GM18861 (cell line): ENCODE measurements at regions not wholly inside any gene's neighbourhood (a gene's known extent, or its start where the extent isn't known, plus 50 kb on each side); places are given as distances from the start of the nearest gene placed in this dataset.

Experiments
- ATAC-seq: cut with Tn5 transposase; IDR thresholded peaks from one replicate; pipeline ENCODE4 v1.9.1; 2021; ENCODE audit not compliant: unreplicated experiment

DNA sequence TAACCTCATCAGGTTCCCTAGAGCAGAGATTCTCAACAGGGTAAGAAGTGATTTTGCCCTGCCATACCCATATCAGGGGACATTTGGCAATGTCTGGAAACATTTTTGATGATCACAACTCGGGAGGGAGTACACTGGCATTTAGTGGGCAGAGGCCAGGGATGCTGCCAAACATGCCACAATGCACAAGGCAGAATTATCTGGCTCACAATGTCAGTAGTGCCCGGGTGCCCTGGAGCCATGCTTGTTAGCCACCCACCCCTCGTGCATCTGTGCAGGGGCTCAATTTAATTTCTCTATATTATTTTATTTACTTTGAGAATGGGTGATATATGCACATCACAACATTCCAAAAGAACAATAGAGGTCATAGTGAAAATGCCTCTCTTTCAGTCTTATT lies 82.0 kb upstream of the DHX15 start:
- ATAC-seq = no peak

DNA sequence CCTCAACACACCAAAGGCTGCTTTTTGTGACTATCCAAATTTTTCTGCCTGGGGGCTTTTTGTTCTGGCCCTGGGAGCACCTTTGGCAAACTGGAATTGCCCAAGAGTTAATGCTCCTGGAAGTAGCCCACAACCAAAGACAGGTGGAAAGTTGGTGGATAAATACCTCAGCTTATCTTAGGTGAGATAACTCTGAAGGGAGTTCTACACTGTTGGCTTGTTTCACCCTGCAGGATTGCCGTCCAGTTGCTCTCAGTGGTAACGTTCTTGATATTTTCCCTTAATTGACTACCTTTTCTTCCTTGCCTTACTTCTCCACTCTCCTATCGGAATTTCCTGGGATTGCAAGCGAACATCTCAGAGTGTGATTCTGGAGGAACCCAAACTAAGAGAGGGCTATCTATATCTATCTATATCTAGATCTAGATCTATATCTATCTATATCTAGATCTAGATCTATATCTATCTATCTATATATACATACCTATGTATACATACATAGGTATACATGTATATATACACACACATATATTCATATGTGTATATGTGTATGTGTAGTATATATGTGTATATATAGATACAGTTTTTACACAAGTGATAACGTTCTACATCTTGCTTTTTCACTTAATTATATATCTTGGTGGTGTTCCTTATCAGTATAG lies 82.6 kb upstream of the DHX15 start:
- ATAC-seq = no peak

DNA sequence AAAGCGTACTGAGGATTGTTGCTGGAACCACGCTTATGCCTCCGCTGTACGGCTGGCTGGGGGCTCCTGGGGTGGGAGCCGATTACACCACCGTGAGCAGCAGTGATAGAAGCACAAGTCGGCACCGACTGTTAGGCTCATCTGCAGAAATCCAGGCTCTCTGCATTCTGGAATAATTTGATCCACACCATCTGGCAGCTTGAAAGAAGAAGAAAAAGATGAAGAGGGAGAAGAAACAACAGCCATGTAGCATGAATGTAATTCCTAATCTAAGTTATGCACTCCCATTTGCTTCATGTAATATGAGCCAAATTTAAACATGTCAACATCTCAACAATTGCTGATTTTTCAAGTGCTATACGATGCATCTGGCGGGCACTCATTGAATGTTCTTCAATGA lies 84.6 kb upstream of the DHX15 start:
- ATAC-seq = no peak

DNA sequence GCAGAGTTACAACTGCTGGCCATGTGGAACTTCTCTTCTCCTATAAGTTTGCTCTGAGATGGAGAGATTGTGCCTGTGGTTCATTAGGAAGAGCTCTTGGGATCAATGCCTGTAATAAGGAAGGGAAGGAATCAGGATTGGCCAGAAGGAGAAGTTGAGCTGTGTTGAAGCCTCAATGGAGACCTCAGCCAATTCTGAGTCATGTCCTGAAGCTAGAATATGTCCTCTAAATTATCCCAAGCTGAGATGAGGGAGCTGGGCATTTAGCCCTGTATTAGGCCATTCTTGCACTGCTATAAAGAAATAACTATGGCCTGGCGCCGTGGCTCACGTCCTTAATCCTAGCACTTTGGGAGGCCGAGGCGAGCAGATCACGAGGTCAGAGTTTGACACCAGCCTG lies 85.4 kb upstream of the DHX15 start:
- no peak for ATAC-seq

DNA sequence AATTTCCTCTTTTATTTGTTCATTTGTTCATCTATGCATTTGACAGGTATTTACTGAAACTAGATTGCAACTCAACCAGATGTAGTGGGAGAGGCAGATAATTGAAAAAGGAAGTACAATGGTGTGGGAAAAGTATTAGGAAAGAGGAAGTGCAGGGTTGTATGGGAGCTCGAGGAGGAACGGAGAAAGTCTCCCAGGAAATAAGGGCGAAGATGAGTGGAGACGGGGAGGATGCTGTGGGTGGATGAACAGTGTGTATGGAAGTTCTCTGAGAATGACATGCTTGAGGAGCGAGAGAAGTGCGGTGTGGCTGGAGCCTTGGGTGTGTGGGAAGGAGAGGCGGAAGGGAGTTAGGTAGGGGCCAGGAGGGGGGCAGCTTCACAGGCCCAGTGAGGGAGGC lies 87.5 kb upstream of the DHX15 start:
- ATAC-seq = no peak

DNA sequence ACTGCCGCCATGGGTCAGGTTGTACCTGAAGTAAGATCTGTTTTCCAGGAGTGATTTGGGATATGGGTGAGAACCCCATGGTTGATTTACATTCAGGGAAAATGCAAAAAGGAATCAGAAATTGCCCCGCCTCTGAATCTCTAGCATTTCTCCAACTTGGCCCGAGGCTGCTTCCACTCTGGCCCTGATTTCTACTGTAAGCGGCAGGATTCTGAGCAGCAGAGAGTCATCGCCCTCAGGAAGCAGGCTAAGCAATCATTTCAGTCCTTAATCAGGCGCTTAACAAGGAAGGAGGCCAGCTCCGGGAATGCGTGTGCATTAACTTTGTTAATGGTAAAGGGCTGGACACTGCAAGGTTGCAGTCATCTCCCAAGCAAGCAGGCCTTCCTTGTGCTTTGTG lies 88.5 kb upstream of the DHX15 start:
- ATAC-seq = no peak

DNA sequence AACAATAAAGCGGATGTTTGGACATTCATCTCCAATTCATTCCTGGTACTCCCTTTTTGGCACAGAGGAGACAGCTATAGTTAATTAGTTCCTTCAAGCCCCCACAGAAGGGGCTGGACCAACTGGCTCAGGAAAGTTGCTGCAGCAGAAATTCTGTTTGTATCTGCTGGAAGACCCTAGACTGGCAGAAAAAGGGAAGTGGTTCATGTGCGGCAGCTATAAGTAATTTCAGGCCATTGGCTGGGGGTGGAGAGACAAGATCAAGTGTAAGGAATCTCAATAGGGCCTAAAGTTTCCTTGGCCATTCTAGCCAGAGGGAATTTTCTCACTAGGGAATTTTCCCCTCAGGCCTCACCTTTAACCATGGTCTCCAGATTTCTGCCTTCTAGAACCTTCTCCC lies 89.9 kb upstream of the DHX15 start:
- no peak for ATAC-seq

DNA sequence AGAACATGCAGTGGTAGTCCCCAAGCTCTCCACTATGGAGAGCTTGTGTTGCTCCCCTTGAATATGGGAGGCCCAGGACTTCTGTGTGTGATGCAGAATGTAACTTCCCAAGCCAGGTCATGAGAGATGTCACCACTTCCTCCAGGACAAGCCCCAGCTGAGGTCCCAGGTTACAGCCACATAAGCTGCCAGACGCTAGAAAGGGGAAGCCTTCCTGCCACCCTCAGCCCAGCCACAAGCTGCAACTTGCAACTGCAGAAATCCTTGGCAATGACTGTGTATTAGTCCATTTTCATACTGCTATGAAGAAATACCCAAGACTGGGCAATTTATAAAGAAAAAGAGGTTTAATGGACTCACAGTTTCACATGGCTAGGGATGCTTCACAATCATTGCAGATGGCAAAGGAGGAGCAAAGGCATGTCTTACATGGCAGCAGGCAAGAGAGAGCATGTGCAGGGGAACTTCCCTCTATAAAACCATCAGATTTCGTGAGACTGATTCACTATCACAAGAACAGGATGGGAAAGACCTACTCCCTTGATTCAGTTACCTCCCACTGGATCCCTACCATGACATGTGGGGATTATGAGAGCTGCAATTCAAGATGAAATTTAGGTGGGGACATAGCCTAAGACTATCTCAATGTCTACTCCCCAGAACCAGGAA lies 91.5 kb upstream of the DHX15 start:
- no peak for ATAC-seq

DNA sequence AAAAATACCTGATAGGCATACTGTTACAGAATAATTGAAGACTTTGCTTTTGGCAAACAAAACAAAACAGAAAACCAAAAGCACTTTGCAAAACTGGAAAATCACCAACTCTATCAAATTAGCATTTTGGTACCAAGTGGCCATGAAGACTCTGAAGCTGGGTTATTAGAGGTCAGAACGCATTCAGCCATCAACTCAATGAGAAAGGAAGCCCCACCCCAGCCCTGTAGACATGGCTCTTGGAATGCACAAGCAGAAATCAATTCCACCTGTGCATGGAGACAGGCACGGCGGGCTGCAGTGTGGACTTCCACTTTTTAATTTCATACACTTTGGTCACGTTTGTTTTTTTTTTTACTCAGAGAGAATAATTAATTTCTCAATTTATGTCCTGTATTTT lies 93.6 kb upstream of the DHX15 start:
- no peak for ATAC-seq

DNA sequence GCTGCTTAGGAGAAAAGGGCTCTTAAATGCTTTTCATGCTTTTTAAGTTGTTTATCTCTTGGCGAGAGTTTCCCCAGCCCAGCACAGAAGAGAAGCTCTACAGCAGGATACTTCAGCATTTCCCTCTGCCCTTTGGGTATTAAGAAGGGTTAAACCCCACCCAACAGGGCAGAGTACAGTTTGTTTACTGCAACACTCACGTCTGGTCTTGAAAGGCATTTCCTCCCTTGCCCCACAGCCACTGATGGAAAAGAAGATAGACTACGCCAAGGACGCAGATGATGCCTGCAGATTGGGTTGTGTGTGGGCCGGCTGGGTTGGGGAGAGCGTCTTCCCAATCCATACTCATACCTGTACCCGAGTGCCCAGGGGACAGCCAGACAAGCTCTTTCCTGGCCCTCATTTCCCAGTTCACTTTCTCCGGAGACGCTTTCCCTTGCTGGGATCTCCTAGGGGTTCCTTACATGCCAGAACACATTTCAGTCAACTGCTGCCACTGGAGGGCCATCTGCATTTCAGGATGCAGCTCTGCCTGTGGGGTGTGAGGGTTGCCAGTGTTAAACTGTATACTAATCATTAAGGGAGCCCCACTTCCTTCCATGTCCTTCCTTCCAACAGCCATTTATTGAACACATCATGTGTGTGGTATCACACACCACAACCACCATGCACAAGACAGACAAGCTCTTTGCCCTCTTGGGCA lies 96.5 kb upstream of the DHX15 start:
- no peak for ATAC-seq

DNA sequence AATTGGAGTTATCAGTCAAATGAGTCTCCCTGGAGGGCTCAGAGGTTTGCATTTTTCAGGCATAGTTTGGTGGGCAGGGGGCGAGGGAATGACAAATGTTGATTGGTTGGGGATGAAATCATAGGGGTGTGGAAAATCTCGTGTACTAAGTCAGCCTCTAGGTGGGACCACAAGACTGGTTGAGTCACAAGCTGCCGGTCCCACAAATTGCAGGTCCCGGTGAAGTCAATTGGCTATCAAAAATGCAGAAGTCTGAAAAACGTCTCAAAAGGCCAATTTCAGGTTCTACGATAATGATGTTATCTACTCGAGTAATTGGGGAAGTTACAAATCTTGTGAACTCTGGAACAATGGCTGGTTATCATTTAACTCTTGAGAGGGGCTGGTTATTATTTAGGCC lies 98.8 kb upstream of the DHX15 start:
- ATAC-seq = no peak

DNA sequence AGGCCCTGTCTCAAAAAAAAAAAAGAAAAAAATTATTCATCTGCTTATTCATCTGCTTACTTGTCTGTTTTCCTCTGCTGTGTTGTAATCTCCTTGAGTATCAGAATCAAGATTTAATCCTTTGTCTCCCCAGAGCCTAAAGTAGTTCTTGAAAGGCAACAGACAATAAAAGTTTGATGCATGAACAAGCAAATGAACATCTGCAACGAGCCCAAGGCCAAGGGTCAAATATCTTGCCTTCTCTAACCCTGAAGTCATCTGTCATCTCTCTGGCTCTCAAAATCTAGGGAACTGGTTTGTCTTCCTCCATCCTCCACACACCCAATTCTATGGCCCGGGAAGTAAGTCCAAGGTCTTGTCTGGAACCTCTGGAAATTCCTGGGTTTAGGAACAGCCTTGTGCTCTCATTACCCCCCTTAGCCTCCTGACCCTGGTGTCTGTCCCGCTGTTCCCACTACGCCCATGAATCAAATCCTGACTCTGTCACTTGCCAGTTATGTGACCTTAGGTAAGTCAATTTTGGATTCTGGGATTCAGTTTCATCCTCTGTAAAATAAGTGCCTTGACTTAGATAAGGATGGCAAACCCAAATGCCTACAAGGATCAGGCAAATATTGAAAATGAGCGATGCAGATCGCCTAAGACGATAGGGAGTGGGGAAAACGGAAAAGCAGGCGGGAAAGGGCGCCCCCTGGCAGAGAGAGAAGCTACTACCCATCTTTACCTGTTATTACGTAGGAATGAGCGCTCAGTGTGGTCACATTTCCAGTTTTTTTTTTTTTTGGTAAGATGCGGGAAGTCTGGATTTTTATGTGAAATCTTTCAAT lies 102.7 kb upstream of the DHX15 start:
- no peak for ATAC-seq

DNA sequence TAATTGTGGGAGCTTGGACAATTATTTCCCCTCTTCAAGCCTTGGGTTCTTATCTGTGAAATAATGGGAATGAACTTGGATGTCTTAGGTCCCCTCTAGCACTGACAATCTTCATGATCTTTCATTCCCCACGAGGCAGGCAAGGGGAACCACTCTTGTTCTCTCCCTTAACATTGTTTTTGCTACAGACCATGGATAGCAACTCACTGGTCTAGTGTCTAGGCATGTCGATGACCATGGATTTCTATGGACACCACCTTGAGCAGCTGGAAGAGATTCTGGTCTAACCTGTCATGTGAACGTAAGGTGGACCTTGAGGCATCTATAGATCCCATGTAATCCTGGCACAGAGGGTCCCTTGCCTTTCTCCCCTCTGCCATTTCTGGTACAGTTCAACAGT lies 104.1 kb upstream of the DHX15 start:
- no peak for ATAC-seq

DNA sequence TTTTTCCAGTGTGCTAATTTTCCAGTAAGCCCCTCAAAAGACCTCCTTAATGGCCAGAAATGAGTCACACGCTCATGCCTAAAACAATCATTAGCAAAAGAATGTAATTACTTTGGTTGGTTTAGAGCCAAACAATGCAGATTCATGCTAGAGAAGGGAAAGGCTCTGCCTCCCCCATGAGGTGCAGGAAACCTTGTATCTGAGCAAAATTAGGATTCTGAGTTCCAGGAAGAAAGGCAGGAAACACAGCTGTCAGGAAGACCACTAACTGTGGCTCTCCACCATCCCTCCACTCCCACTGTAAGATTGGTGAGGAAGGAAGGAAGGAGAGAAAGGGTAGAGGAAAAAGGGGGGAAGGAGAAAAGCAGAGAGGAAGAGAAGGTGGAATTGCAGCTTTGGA lies 104.9 kb upstream of the DHX15 start:
- ATAC-seq = no peak

DNA sequence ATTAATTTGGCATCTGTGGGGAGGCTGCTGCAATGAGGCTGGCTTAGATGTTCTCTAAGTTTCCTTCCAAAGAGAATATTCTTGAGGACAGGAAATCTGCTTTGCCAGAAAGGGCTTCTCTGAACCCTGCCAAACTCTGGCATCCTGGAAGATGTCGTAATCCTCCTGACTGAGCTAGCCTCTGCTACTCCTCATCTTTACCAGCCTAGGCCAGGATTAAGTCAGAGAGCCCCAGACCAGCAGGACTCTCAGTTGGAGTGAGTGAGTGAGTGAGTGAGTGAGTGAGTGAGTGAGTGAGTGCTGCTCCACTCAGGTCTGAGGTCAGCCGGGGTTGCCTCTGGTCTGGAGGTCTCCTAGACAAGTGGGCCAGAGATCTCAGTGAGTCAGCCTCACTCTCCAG lies 104.9 kb upstream of the SOD3 start:
- no peak for ATAC-seq

DNA sequence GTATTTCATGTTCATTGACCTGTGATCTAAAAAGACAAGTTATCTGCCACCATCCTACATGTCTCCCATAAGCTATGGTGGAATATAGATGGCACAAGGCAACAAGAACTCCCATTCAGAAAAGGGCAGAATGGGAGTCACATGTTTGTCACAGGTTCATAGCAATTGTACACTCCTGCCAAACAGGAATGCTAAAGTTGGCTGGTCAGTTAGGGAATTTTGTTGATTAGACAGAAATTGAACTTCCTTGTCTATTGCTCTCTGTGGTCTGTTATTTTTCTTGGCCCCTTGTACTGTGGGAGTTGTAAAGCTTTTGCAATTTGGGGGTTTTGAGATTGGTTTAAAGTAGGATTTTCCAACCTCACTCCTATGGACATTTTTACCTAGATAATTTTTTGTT lies 101.7 kb upstream of the SOD3 start:
- no peak for ATAC-seq

DNA sequence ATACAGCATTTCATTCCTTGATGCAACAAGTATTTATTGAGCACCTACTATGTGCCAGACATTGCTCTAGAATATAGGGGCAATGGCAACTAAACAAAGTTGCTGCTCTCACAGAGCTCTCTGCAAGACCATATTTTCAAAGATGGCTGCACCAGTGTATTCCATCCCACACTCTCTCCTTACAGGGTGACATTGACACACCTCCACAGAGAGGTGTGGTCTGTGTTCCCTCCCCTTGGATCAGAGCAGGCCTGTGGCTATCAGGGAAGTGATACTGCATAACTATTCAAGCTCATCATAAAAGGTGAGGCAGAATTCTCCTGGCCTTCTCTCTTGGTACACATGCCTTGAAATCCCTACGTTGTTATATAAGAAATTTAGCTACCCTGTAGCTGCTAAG lies 95.3 kb upstream of the SOD3 start:
- no peak for ATAC-seq

DNA sequence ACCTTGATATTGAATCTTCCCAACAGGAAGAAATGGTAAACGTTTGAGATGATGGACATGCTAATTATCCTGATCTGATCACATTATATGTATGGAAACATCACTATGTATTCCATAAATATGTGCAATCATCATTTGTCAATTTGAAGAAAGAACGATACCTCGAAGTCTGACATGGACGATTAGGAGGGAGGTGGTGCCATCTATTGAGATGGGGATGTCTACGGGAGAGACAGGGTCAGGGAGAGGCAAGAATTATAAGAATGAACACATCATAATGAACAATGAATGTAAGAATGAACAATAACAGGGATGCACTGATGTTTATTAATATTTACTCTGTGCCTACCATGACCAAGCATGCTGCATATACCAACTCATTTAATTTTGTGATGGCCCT lies 93.7 kb upstream of the SOD3 start:
- ATAC-seq = no peak

DNA sequence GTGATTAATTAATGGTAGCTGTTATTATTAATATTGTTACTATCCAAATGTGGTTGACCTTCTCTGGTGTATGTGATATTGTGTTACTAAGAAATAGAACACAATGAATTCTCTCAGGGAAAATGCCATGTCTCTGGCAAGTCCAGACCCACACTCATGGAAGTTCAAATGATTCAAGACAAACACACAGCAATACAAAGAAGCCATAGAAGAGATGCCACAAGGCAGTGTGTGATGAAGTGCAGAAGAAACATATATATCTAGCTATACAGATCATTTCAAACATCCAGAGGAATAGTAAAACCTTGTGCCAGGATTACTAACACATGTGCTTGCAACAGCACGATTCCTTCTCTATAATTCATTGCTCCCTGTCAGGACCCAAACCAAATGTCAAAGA lies 93.1 kb upstream of the SOD3 start:
- ATAC-seq = no peak

DNA sequence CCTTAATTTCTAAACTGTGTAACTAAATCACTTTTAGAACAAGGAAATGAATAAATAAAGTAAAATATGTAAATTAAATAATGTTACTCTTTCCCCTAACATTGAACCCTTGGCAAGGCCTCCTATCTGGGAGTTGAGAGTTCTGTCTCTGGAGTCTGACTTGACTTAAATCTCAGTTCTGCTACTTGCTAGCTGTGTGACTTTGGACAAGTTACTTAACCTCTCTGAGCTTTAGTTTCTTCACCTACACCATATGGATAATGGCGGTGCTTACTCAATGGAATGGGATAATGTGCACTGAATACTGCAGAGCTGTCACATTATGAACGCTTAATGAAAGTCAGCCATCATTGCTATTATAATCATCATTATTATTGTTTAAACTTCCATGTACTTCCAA lies 92.1 kb upstream of the SOD3 start:
- ATAC-seq = no peak

DNA sequence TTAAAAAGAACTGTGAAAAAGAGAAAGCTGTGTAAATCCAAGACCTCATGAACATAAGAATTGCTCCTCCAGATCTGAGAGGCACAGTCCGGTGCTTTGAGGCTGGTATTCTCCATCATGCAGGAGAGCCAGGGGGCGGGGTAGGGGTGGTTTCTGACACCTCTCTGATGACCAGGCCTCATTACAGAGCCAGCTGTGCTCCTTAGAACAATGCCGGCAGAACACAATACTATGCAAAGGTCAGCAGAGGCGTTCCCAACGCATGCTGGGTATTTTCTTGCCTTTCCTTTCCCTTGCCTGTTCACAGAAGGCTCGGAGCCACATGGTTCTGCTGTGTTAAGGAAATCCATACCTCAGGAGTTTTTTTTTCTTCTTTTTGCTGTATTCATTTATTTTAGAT lies 91.2 kb upstream of the SOD3 start:
- ATAC-seq = no peak
